Amniotic epithelial cell (primary cell): ENCODE measurements at regions not wholly inside any gene's neighbourhood (a gene's known extent, or its start where the extent isn't known, plus 50 kb on each side); places are given as distances from the start of the nearest gene placed in this dataset.
"Not testable (repeated sequence)": the region's sequence is repeated elsewhere in the genome, so short reads cannot be mapped to it uniquely, and the experiment has no call there.

Experiments used
- DNase-seq: peaks from one replicate; pipeline ENCODE4 v3.0.0-alpha.2; 2010; ENCODE audit warnings: low read depth

DNA sequence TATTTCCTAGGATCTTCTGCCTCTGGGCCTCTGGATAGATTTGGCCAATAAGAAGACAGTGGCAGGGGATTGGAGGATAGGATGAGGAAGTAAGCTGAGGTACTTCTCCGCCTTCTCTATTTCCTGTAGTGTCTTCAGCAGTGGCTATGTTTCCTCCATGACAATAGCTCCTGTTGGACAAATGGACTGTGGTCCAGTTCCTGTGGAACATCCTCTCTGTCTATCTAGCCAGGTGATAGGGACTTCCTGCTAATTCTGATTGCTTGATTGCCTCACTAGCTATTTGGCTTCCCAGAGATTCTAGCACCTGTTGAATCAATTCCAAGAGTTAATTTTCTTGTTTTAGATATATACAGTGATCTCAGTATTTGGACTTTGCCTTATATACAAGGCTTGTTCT, 456.2 kb upstream of the NECTIN3 start:
- no peak for DNase-seq

DNA sequence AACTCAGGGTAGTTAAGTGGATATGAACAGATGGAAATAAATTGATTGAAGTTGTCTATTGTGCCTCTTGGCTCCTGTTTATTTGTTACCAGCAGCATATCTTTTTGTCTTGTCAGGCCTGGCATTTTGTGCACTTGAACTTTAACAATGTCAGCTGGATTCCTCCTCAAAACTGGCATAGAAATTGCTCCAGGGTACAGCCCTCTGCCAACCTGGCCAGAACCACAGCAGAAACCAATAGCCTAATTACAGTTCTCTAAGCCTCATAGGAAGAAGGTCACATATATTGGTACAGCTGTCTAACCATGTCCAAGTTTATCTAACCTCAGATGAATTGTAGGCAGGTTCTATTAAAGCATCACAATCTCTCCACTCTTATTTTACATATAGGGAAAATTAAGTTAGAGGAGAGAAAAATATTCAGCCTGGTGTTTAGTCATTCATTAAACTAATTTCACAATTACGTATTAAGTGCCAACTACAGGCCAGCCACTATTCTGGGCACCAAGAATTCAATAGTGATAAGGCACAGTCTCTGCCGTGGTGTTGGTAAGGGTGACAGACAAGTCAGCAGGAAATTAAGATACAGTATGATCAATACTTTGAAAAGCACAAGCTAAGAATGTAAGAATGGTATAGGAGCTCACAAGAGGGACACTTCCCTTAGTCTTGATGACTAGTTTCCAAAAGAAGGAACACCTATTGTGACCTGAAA, 452.9 kb upstream of the NECTIN3 start:
- no peak for DNase-seq

DNA sequence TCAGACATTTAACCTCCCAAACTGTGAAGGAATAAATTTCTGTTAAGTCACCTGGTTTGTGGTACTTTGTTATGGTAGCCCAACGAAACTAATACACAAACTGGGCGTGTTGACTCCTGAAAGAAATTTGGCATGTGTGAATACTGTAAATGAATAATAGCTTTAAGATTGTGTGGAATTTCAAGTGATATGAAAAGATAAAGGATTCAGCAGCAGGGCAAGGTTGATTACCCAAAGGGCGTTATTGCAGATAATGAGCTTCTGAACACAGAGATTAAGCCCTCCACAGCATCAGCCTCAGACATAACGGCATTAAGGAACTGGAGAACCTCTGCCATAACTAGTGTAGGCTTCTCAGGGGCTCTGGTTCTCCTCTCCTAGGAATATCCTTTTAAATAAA, 451.5 kb upstream of the NECTIN3 start:
- DNase-seq = no peak

DNA sequence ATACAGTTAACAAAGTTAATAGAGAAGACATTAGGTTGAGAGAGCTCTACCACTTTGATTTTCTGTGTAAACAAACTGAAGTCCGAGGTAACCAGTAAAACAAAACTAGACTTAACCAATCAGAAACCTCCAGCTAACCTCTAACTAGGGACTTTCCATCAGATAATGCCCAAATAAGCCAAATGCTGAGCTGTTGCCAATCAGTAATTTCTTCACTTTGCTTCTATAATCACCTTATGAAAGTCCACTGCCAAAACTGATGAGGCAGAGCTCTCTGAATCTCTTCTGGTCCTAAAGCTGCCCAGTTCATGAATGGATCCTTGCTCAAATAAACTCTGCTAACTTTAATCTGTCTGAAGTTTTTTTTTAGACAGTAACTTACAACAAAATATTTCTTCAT, 448.0 kb upstream of the NECTIN3 start:
- DNase-seq = no peak

DNA sequence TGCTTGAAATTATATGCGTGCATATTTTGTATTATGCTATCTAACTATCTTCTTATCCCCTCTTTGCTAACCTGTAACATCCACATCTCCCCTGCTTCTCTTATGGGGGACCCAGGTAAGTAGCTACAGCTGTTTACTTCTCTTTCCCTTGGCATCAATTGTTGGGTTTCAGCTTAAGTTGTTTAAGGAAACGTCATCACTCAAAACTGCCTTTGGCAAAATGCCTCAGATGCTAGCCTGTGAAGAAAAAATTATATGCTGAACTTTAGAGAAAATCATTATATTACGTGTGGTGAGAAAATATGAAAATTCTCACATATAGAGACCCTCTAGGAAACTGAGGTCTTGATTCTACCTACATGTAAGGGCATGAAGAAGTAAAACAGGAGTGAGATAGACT, 447.0 kb upstream of the NECTIN3 start:
- DNase-seq = no peak

- DNase-seq = peak; percentile 19
These were observed 446.3 kb upstream of the NECTIN3 start for GRCh38 chr3:110625201-110625747.

GRCh38 chr3:110626652-110627111, 444.9 kb upstream of the NECTIN3 start:
- DNase-seq = not testable (repeated sequence)

- no peak for DNase-seq
These were observed 442.8 kb upstream of the NECTIN3 start for GRCh38 chr3:110628650-110629301.

- DNase-seq = no peak
These were observed 441.7 kb upstream of the NECTIN3 start for GRCh38 chr3:110629917-110630316.

- DNase-seq = no peak
These were observed 427.4 kb upstream of the NECTIN3 start for GRCh38 chr3:110644203-110644602.

DNA sequence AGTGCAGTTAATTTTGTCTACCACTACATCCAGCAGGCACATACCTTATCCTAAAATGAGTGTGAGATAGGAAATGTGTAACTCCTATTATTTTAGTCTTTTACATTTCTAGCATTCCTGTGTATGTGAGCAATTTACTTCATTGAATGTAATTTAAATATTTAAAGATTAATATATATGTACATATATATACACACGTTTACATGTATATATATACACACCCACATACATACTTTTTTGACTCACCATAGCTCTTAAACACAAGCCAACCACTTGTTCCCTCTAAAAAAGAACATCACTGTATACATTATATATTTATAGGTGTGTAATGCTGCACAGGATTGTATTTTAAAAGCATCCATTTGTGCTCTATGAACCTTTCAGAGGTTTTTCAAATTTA, 425.6 kb upstream of the NECTIN3 start:
- DNase-seq = no peak

GRCh38 chr3:110646496-110646895, 425.1 kb upstream of the NECTIN3 start:
- DNase-seq = no peak

- DNase-seq = no peak
These were observed 424.0 kb upstream of the NECTIN3 start for GRCh38 chr3:110647586-110647985.

DNA sequence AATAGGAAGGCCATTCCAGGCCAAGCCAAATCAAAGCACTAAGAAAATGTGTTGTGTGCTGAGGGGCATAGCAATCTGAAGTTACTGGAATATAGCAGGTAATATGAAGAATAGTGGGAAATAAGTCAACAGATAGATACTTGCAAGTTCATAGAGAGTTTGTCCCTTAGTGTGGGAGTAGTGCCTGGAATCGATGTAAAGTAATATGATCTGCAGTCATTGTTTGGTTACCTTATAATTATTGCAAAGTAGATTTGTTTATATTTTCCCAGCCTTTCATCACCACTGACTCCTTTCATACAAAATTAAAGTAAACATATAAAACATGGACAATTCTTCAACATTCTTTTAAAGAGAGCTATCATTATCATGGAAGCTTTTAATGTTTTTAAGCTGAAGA, 420.9 kb upstream of the NECTIN3 start:
- no peak for DNase-seq

DNA sequence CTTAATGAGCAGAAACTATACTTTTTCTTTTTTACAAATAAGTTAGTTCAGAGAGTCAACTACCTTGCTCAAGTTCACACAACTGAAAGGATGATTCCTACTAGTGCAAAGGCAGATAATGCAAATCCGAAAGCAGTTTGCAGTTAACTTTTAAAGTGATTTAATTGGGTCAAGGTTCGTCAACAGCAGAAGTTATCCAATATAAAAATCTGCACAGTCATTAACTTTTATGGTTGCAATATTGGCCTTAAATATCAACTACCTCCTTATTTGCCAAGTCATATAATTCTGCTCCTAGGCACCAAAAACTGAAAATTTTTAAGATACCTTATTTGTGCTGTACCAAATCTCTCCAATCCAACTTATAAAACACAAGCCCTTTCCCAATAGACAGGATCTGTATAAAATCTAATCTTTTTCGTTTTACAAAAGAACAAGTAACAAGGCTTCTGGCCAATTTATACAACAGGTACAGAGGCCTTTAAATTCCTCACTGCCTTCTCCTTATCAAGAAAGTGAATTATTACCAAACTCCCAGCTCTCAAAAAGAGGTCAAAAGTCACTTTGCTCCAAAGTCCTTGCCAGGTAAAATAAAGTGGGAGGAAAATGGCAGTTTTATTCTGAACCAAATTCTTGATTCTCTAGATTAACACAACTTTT, 416.6 kb upstream of the NECTIN3 start:
- DNase-seq = no peak

DNA sequence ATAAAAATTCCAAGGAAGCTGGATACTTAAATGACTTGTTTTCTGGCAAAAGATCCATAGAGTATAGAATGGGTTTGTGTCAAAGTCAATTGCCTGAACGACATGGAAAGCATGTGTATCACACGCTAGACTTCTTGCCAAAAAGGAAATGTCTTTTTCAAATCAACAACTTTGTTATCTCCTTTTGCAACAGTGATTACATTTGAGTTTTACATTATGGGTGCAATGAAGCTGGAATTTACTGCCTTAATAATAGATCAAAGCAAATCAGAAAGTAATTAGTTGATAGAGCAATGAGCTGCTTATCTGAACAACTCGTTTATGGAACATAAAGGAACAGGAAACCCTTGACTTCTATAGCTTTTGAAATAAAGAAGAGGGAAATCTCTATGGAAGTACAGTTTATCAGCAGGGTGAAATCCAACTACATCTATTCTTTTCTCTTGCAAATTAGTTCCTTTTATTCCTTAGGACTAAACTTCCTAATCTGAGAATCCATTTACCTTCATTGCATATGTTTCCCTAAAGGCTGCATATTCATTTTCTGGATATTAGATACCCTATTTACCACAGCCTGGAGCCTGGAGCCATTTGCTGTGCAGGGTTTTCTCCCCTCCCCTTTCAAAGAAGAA, 415.1 kb upstream of the NECTIN3 start:
- no peak for DNase-seq

GRCh38 chr3:110664148-110664547, 407.5 kb upstream of the NECTIN3 start:
- DNase-seq = no peak

DNA sequence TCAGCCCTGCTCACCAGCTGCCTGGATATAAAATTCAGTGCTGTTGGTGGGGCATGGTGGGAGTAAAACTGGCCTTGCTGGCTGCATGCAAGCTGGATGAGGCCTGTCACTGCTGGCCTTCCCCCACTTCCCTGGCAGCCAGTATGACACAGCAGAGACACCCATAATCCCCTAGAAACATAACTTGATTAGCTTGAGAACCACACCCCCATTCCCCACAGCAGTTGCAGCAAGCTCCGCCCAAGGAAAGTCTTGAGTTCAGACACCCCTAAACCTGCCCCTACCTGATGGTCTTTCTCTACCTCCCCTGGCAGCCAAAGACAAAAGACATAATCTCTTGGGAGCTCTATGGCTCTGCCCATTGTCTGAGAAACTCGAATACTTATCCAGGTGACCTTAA, 405.1 kb upstream of the NECTIN3 start:
- DNase-seq = no peak

- no peak for DNase-seq
These were observed 404.4 kb upstream of the NECTIN3 start for GRCh38 chr3:110667216-110667615.

DNA sequence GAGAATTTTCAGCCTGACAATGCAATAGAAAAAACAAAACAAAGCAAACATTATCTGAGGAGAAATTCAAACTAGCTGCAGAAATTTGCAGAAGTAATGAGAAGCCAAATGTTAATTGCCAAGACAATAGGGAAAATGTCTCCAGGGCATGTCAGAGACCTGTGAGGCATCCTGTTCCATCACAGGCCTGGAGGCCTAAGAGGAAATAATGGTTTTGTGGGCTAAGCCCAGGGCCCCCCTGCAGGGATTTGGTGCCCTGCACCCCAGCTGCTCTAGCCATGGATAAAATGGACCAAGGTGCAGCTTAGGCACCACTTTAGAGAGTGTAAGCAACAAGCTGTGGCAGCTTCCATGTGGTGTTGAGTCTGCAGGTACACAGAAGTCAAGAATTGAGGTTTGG, 401.2 kb upstream of the NECTIN3 start:
- DNase-seq = no peak

DNA sequence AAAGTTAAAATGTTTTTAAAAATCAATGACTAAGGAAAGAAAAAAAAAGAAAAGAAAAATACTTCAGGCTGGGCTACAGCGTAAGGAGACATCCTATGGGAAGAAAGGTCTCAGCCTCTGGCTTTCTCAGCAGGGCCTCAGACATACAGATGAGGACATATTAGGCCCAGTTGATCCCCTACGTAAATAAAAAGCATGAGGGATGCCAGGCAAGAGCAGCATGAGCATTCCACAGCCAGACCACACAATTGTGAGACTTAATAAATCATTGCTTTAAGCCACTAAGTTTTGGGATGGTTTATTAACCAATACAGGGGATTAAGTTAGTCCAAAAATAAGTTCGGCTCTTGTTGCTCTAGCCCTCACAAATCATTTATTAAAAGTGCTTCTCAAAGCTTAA, 394.1 kb upstream of the NECTIN3 start:
- DNase-seq = peak; percentile 90

DNA sequence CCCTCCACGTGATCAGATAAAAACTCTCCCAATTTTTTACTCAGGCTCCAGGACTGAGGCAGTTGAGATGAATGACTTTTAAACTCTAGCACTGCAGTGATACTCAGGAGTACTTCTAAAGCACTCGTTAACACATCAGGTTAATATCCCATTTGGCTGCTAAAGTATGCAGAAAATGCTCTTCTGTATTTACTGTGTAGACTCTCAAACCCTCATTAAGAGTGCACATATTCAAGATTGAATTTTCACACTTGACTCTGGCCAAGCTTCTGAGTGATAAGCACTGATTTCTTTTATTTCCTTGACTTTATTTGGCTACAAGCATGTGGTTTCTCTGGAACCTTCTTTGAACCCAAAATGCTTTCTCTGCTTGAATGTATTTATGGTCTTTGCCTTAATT, 392.3 kb upstream of the NECTIN3 start:
- DNase-seq = no peak

DNA sequence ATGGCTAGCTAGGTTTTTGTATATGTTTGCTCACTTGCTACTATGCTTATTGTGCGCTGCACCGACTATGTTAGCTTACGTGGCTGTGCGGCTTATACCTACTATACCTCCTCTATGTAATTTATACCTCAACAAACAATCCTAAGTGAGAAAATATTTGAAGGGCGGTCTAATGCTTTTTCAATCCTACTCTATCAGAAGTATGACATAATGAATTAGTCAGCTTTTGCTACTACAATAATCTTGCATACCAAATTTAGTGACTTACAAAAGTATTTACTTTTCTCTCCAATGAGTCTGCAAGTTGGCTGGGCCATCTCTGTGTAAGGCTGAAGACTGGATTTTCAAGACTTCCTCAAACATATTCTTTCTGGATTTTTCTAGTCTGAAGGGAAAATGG, 391.2 kb upstream of the NECTIN3 start:
- no peak for DNase-seq
